ENCODE measurements at regions not wholly inside any gene's neighbourhood (a gene's known extent, or its start where the extent isn't known, plus 50 kb on each side); places are given as distances from the start of the nearest gene placed in this dataset.

- no peak for DNase-seq
- WGBS (ENCODE audit: extremely low coverage, insufficient coverage, insufficient read length): no CpG with 5 or more reads among the region's 2 CpGs
- H3K9ac ChIP-seq (ENCODE audit: low read length): no peak overlapping the region
Observed at GRCh38 chr3:144167634-144168033, 196.0 kb downstream of the DIPK2A start.

GRCh38 chr3:144173491-144173890 lies 201.9 kb downstream of the DIPK2A start:
- no peak overlapping the region for H2BK5ac ChIP-seq (ENCODE audit: low read depth, low read length, poor library complexity)
- H3K79me2 ChIP-seq (ENCODE audit: control insufficient read depth, insufficient read depth, low read length, poor library complexity): no peaks in the 10 kb centered on the region
- H4K91ac ChIP-seq (ENCODE audit: low read depth, low read length): no peak overlapping the region
- no peak overlapping the region for H3K4me2 ChIP-seq (ENCODE audit: low read length)
- H3K27ac ChIP-seq (ENCODE audit: low read depth, low read length): no peak overlapping the region
- H4K8ac ChIP-seq (ENCODE audit: low read depth, low read length): no peak overlapping the region
- DNase-seq: no peak
- H2BK120ac ChIP-seq (ENCODE audit: insufficient read depth, low read length, poor library complexity): no peak overlapping the region
- H4K12ac ChIP-seq (ENCODE audit: low read depth, low read length): no peak overlapping the region
- no peak overlapping the region for H3K23ac ChIP-seq (ENCODE audit: low read length)
- H3K4ac ChIP-seq (ENCODE audit: low read depth, low read length): no peak overlapping the region
- H3K4me3 ChIP-seq (ENCODE audit: low read depth, low read length): no peak overlapping the region
- no CpG with 5 or more reads among the region's 1 CpG for WGBS (ENCODE audit: extremely low coverage, insufficient coverage, insufficient read length)
- H3K4me1 ChIP-seq (ENCODE audit: control insufficient read depth in 1 of 2, insufficient read depth in 2 of 2, low read length in 2 of 2): no peaks in the 10 kb centered on the region
- no peaks in the 10 kb centered on the region for H3K27me3 ChIP-seq (ENCODE audit: insufficient read depth, low read length)
- no peak overlapping the region for H3K9ac ChIP-seq (ENCODE audit: low read length)
- no peak overlapping the region for H3K18ac ChIP-seq (ENCODE audit: low read length)
- H3K9me3 ChIP-seq (ENCODE audit: insufficient read depth, low read depth, low read length): no peaks in the 10 kb centered on the region
- no peak overlapping the region for H2AK5ac ChIP-seq (ENCODE audit: low read length)
- no peaks in the 10 kb centered on the region for H3K79me1 ChIP-seq (ENCODE audit: low read length)
- no peak overlapping the region for H2AFZ ChIP-seq (ENCODE audit: insufficient read depth, low read length, poor library complexity)
- no peaks in the 10 kb centered on the region for H3K36me3 ChIP-seq (ENCODE audit: control insufficient read depth in 1 of 2, insufficient read depth in 2 of 2, low read length in 2 of 2)
- no peak overlapping the region for H2BK12ac ChIP-seq (ENCODE audit: low read length)
- no peak overlapping the region for H3K14ac ChIP-seq (ENCODE audit: low read length)

More at GRCh38 chr3:144167634-144168033, 196.0 kb downstream of the DIPK2A start:
- Histone ChIP-seq H3K14ac (ENCODE audit: low read length) (no peak overlapping the region), H3K79me2 (ENCODE audit: control insufficient read depth, insufficient read depth, low read length, poor library complexity) (no peaks in the 10 kb centered on the region), H3K9me3 (ENCODE audit: insufficient read depth, low read depth, low read length) (no peaks in the 10 kb centered on the region), H3K27me3 (ENCODE audit: insufficient read depth, low read length) (no peaks in the 10 kb centered on the region), H3K23ac (ENCODE audit: low read length) (no peak overlapping the region), H4K12ac (ENCODE audit: low read depth, low read length) (no peak overlapping the region), H2AK5ac (ENCODE audit: low read length) (no peak overlapping the region), H3K18ac (ENCODE audit: low read length) (no peak overlapping the region), H2BK5ac (ENCODE audit: low read depth, low read length, poor library complexity) (no peak overlapping the region), H4K91ac (ENCODE audit: low read depth, low read length) (no peak overlapping the region), H3K4me3 (ENCODE audit: low read depth, low read length) (no peak overlapping the region), H3K36me3 (ENCODE audit: control insufficient read depth in 1 of 2, insufficient read depth in 2 of 2, low read length in 2 of 2) (no peaks in the 10 kb centered on the region), H4K8ac (ENCODE audit: low read depth, low read length) (no peak overlapping the region), H3K4ac (ENCODE audit: low read depth, low read length) (no peak overlapping the region), H3K27ac (ENCODE audit: low read depth, low read length) (no peak overlapping the region), H2BK12ac (ENCODE audit: low read length) (no peak overlapping the region), H2AFZ (ENCODE audit: insufficient read depth, low read length, poor library complexity) (no peak overlapping the region), H3K79me1 (ENCODE audit: low read length) (no peaks in the 10 kb centered on the region), H2BK120ac (ENCODE audit: insufficient read depth, low read length, poor library complexity) (no peak overlapping the region), H3K4me2 (ENCODE audit: low read length) (no peak overlapping the region), H3K4me1 (ENCODE audit: control insufficient read depth in 1 of 2, insufficient read depth in 2 of 2, low read length in 2 of 2) (no peaks in the 10 kb centered on the region)

- H3K79me1 ChIP-seq (ENCODE audit: low read length): no peaks in the 10 kb centered on the region
- H3K9ac ChIP-seq (ENCODE audit: low read length): no peak overlapping the region
- no peaks in the 10 kb centered on the region for H3K4me1 ChIP-seq (ENCODE audit: control insufficient read depth in 1 of 2, insufficient read depth in 2 of 2, low read length in 2 of 2)
- H2BK12ac ChIP-seq (ENCODE audit: low read length): no peak overlapping the region
- no peak overlapping the region for H2AK5ac ChIP-seq (ENCODE audit: low read length)
- H3K4me2 ChIP-seq (ENCODE audit: low read length): no peak overlapping the region
- no peaks in the 10 kb centered on the region for H3K9me3 ChIP-seq (ENCODE audit: insufficient read depth, low read depth, low read length)
- no peak overlapping the region for H4K8ac ChIP-seq (ENCODE audit: low read depth, low read length)
- H3K36me3 ChIP-seq (ENCODE audit: control insufficient read depth in 1 of 2, insufficient read depth in 2 of 2, low read length in 2 of 2): no peaks in the 10 kb centered on the region
- DNase-seq: no peak
- no peak overlapping the region for H3K23ac ChIP-seq (ENCODE audit: low read length)
- H2BK5ac ChIP-seq (ENCODE audit: low read depth, low read length, poor library complexity): no peak overlapping the region
- H3K18ac ChIP-seq (ENCODE audit: low read length): no peak overlapping the region
- no peak overlapping the region for H3K4ac ChIP-seq (ENCODE audit: low read depth, low read length)
- no peak overlapping the region for H3K4me3 ChIP-seq (ENCODE audit: low read depth, low read length)
- no peaks in the 10 kb centered on the region for H3K27me3 ChIP-seq (ENCODE audit: insufficient read depth, low read length)
- H4K12ac ChIP-seq (ENCODE audit: low read depth, low read length): no peak overlapping the region
- H2BK120ac ChIP-seq (ENCODE audit: insufficient read depth, low read length, poor library complexity): no peak overlapping the region
- H4K91ac ChIP-seq (ENCODE audit: low read depth, low read length): no peak overlapping the region
- H3K14ac ChIP-seq (ENCODE audit: low read length): no peak overlapping the region
- no peak overlapping the region for H3K27ac ChIP-seq (ENCODE audit: low read depth, low read length)
- H2AFZ ChIP-seq (ENCODE audit: insufficient read depth, low read length, poor library complexity): no peak overlapping the region
- H3K79me2 ChIP-seq (ENCODE audit: control insufficient read depth, insufficient read depth, low read length, poor library complexity): no peaks in the 10 kb centered on the region
- no CpG with 5 or more reads among the region's 21 CpGs for WGBS (ENCODE audit: extremely low coverage, insufficient coverage, insufficient read length)
Observed at GRCh38 chr3:144175644-144176425, 204.2 kb downstream of the DIPK2A start.

- Histone ChIP-seq H3K9ac (ENCODE audit: low read length) (no peak overlapping the region), H2AFZ (ENCODE audit: insufficient read depth, low read length, poor library complexity) (no peak overlapping the region), H3K4me3 (ENCODE audit: low read depth, low read length) (no peak overlapping the region), H3K9me3 (ENCODE audit: insufficient read depth, low read depth, low read length) (no peaks in the 10 kb centered on the region), H3K27me3 (ENCODE audit: insufficient read depth, low read length) (no peaks in the 10 kb centered on the region), H4K91ac (ENCODE audit: low read depth, low read length) (no peak overlapping the region), H4K12ac (ENCODE audit: low read depth, low read length) (no peak overlapping the region), H3K14ac (ENCODE audit: low read length) (no peak overlapping the region), H2BK12ac (ENCODE audit: low read length) (no peak overlapping the region), H3K4ac (ENCODE audit: low read depth, low read length) (no peak overlapping the region), H3K79me1 (ENCODE audit: low read length) (no peaks in the 10 kb centered on the region), H3K79me2 (ENCODE audit: control insufficient read depth, insufficient read depth, low read length, poor library complexity) (no peaks in the 10 kb centered on the region), H3K23ac (ENCODE audit: low read length) (no peak overlapping the region), H4K8ac (ENCODE audit: low read depth, low read length) (no peak overlapping the region), H2BK120ac (ENCODE audit: insufficient read depth, low read length, poor library complexity) (no peak overlapping the region), H3K4me1 (ENCODE audit: control insufficient read depth in 1 of 2, insufficient read depth in 2 of 2, low read length in 2 of 2) (no peaks in the 10 kb centered on the region), H3K4me2 (ENCODE audit: low read length) (no peak overlapping the region), H3K18ac (ENCODE audit: low read length) (no peak overlapping the region), H3K27ac (ENCODE audit: low read depth, low read length) (no peak overlapping the region), H2BK5ac (ENCODE audit: low read depth, low read length, poor library complexity) (no peak overlapping the region), H2AK5ac (ENCODE audit: low read length) (no peak overlapping the region), H3K36me3 (ENCODE audit: control insufficient read depth in 1 of 2, insufficient read depth in 2 of 2, low read length in 2 of 2) (no peaks in the 10 kb centered on the region)
- no CpG with 5 or more reads among the region's 2 CpGs for WGBS (ENCODE audit: extremely low coverage, insufficient coverage, insufficient read length)
- no peak for DNase-seq
Observed at GRCh38 chr3:144177649-144178048, 206.0 kb downstream of the DIPK2A start.
